ENCODE measurements at regions not wholly inside any gene's neighbourhood (a gene's known extent, or its start where the extent isn't known, plus 50 kb on each side); places are given as distances from the start of the nearest gene placed in this dataset.

DNA sequence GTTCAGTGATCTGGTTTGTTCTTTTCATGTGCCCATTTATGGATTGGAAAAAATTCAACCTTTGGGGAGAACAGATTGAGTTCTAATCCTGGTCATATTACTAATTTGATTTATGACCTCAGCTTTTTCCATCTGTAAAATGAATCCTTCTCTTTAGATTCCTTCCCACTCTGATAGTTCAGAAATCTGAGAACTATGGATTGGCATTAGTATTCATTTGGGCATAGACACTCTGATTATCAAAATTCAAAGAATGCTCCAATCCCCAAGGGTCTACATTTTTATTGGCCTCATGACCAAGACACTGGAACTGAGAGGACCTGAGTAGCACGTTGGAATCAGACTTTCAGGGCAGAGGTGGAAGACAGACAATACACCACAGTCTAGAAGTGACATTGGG, 405.9 kb upstream of the PAPPA start:
- no peak for DNase-seq (ENCODE audit: low spot score)
- ChIA-PET CTCF (no interaction called here), POLR2A (ENCODE audit: low non-redundant PET) (no interaction called here)
- H3K27ac ChIP-seq, result no peak overlapping the region
- TF ChIP-seq, protein P1, sequence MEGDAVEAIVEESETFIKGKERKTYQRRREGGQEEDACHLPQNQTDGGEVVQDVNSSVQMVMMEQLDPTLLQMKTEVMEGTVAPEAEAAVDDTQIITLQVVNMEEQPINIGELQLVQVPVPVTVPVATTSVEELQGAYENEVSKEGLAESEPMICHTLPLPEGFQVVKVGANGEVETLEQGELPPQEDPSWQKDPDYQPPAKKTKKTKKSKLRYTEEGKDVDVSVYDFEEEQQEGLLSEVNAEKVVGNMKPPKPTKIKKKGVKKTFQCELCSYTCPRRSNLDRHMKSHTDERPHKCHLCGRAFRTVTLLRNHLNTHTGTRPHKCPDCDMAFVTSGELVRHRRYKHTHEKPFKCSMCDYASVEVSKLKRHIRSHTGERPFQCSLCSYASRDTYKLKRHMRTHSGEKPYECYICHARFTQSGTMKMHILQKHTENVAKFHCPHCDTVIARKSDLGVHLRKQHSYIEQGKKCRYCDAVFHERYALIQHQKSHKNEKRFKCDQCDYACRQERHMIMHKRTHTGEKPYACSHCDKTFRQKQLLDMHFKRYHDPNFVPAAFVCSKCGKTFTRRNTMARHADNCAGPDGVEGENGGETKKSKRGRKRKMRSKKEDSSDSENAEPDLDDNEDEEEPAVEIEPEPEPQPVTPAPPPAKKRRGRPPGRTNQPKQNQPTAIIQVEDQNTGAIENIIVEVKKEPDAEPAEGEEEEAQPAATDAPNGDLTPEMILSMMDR (conservative IDR thresholded peaks at IDR 0.05; ENCODE audit: low read depth), result no peak

DNA sequence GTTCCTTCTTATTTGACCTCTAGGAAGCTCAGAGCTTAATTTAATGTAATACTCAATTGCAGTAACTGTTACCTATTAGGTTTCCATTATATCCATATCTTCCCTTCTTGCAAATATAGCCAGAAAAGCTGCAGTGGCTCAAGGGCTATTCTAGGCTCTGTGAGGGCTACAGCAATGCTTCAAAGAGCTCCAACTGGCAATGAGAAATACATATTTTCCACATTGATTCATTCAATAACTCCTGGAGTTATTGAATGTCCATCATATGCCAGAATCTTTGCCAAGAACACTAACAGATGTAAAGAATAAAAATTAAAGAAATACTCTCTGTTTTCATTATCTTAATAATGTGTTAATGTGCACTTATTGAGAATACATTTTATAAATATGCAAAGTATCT, 396.9 kb upstream of the PAPPA start:
- TF ChIP-seq, protein P1 (conservative IDR thresholded peaks at IDR 0.05; ENCODE audit: low read depth), result no peak
- ChIA-PET POLR2A (ENCODE audit: low non-redundant PET) (no interaction called here), CTCF (no interaction called here)
- DNase-seq (ENCODE audit: low spot score), result no peak
- no peak overlapping the region for H3K27ac ChIP-seq

DNA sequence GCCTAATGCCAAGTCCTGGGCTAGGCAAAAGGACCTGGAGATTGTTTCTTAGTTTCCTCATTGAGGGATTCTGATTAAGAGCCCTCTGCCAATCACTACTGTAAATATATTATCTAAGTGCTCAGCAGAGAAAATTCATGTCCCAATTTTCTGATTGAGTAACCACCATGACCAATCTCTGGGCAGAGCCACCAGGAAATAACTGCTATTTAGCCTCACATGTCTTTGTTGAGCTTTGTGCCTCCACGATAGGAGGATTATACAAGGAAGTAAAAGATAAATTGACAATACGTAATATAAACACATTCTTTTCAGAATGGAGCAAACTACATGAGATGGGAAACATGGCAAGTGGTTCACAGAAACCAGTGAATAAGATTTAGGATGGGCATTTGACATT, 396.1 kb upstream of the PAPPA start:
- DNase-seq (ENCODE audit: low spot score), result no peak
- TF ChIP-seq, protein P1 (conservative IDR thresholded peaks at IDR 0.05; ENCODE audit: low read depth), result no peak
- ChIA-PET POLR2A (ENCODE audit: low non-redundant PET) (no interaction called here), CTCF (no interaction called here)
- H3K27ac ChIP-seq, result no peak overlapping the region

DNA sequence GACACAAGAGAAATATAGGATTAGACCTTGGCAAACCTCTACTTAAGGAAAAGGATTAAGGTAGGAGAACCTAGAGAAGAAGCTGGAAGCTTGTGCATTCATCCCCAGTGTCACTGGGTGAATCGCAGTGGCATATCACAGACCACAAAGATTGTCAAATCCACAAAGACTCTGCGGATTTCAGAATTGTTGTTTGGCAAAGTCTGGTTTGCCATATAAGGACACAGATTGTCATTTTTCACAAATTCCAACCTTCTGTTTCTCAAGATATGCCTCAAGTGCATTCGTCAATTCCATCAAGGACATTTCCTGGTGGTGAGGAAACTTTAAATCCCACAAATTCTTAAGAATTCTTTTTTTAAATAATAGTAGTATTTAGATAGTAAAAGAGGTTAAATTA, 395.1 kb upstream of the PAPPA start:
- no peak overlapping the region for H3K27ac ChIP-seq
- no peak for DNase-seq (ENCODE audit: low spot score)
- TF ChIP-seq, protein P1 (conservative IDR thresholded peaks at IDR 0.05; ENCODE audit: low read depth), result no peak
- ChIA-PET CTCF (no interaction called here), POLR2A (ENCODE audit: low non-redundant PET) (no interaction called here)

DNA sequence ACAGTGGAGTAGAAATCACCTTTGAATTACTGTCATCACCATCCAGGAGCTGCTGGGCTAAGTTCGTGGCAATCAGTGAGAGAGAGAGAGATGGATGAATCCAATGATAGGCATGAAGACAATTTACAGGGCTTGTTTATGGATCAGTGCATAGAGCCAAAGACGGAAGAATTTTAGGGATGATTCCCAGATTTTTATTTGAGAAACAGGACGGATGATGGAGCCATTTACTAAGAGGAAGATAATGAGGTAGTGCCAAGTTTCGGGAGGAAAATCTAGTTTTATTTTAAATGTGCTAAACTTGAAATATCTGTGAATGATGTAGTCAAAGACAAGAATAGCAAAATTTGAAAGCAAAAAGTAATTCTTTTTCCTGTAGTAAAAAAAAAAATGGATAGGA, 394.2 kb upstream of the PAPPA start:
- no peak overlapping the region for H3K27ac ChIP-seq
- POLR2A ChIA-PET (ENCODE audit: low non-redundant PET), result no interaction called here
- CTCF ChIA-PET, result interaction anchor here (0.6 kb wide), 1 partner anchor 321 kb away, joined by 5 read pairs; no protein-coding TSS in a partner anchor
- TF ChIP-seq, protein P1 (conservative IDR thresholded peaks at IDR 0.05; ENCODE audit: low read depth), result no peak
- no peak for DNase-seq (ENCODE audit: low spot score)

DNA sequence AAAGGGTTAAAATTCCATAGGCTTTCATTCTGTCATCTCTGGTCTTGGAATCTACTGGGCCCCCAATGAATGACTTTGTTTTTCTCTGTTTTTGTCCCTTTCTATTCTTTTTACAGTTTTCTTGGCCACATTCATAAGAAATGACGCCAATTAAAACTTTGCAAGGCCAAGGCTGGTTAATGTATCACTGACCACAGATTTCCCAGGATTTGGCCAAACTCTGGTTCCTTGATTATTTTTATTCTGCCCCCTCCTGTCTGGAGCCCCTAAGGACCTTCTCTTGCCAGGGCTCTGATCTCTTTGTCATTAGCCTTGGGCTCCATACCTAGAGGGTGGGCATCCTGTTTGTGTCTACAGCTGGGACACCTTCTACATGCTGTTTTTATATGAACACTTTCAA, 388.9 kb upstream of the PAPPA start:
- ChIA-PET POLR2A (ENCODE audit: low non-redundant PET) (no interaction called here), CTCF (no interaction called here)
- DNase-seq (ENCODE audit: low spot score), result no peak

More for the DNA sequence above, 388.9 kb upstream of the PAPPA start:
- no peak overlapping the region for H3K27ac ChIP-seq
- TF ChIP-seq, protein P1 (conservative IDR thresholded peaks at IDR 0.05; ENCODE audit: low read depth), result no peak

All from RWPE1 (cell line).